Motor neuron (in vitro differentiated cells): ENCODE measurements at regions not wholly inside any gene's neighbourhood (a gene's known extent, or its start where the extent isn't known, plus 50 kb on each side); places are given as distances from the start of the nearest gene placed in this dataset.
A peak's percentile ranks its signal among the peaks of the same experiment; 100 is the strongest.
"Not testable (repeated sequence)": the region's sequence is repeated elsewhere in the genome, so short reads cannot be mapped to it uniquely, and the experiment has no call there.

Experiments
- ATAC-seq, 8 experiments: fragments of 200-7000 bp; cut with Tn5 transposase; replicated peaks in 6 of 8; 2 replicates each; pipeline ENCODE4 v1.8.0; 2021; ENCODE audit warnings: mild to moderate bottlenecking in 8 of 8, moderate library complexity in 8 of 8
- H3K27ac ChIP-seq, 2 donors: fragments of 250-450 bp; sonication (Bioruptor Pico); 2 replicates each; pipeline ENCODE4 v1.9.0; 2021; ENCODE audit warnings: antibody characterized with exemption in 2 of 2, mild to moderate bottlenecking in 2 of 2, moderate library complexity in 1 of 2
- H3K4me1 ChIP-seq, 2 donors: fragments of 250-450 bp; sonication (Bioruptor Pico); replicated peaks in 1 of 2; 2 replicates each; pipeline ENCODE4 v1.6.1; 2021; ENCODE audit warnings: antibody characterized with exemption in 2 of 2, mild to moderate bottlenecking in 2 of 2, moderate library complexity in 1 of 2
- H3K4me3 ChIP-seq, 5 donors: fragments of 250-450 bp; sonication (Bioruptor Pico); 2 replicates each; pipeline ENCODE4 v1.9.0; 2021; ENCODE audit warnings: antibody characterized with exemption in 5 of 5, mild to moderate bottlenecking in 5 of 5, moderate library complexity in 4 of 5
- WGBS, 10 experiments: fragments of 450-650 bp; shearing (Covaris generic); methylation state at CpG; one replicate each; pipeline ENCODE4 v1.0.0; 2022; 5-methylcytosine and 5-hydroxymethylcytosine counted together
- in situ Hi-C, 9 experiments: fragments of 400-800 bp; cut with MboI; loops; one replicate each; pipeline ENCODE4 v1.15.0; 2021; ENCODE audit warnings: low sequenced_read_pairs in 9 of 9, low pct_unique_long_range_greater_than_20kb in 2 of 9; ENCODE audit not compliant: unreplicated experiment in 9 of 9

DNA sequence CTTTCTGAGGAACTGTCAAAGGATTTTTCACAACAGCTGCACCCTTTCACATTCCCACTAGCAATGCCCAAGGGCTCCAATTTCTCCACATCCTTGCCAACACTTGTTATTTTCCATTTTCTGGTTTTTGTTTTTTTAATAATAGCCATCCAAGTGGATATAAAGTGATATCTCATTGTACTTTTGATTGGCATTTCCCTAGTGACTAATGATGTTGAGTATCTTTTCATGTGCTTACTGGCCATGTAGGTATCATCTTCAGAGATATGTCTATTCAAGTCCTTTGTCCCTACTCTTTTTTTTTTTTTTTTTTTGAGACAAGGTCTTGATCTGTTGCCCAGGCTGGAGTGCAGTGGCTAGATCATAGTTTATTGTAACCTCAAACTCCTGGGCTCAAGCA, 115.8 kb upstream of the HAND1 start:
- Histone ChIP-seq H3K27ac (no peak overlapping the region), H3K4me1 (no peaks in the 10 kb centered on the region), H3K4me3 (no peak overlapping the region)
- in situ Hi-C loops, result no loop called here
- ATAC-seq, result no peak

DNA sequence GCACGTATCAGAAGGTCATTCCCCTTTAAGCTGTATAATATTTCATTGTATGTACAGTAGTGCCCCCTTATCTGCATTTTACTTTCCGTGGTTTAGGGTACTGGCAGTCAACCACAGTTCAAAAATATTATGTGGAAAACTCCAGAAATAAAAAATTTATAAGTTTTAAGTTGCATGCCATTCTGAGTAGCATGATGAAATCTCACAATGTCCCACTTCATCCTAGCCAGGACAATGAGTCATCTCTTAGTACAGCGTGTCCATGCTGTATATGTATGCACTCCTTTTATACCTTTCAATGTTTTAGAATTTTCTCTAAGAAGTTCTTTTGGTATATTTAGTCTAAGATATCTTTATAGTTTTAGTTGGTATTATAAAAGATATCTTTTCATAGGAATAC, 115.0 kb upstream of the HAND1 start:
- H3K4me1 ChIP-seq, result no peaks in the 10 kb centered on the region
- WGBS, 10 experiments, result 0 to 80% (median 49%) methylated on average over 1 to 3 of the region's 3 CpGs; no CpG with 5 or more reads in 1 of the 10 experiments
- no peak overlapping the region for H3K27ac ChIP-seq
- no peak overlapping the region for H3K4me3 ChIP-seq
- in situ Hi-C loops, result no loop called here
- ATAC-seq, result peak in 3 of 8 experiments; percentile 54 to 64 (median 59)

DNA sequence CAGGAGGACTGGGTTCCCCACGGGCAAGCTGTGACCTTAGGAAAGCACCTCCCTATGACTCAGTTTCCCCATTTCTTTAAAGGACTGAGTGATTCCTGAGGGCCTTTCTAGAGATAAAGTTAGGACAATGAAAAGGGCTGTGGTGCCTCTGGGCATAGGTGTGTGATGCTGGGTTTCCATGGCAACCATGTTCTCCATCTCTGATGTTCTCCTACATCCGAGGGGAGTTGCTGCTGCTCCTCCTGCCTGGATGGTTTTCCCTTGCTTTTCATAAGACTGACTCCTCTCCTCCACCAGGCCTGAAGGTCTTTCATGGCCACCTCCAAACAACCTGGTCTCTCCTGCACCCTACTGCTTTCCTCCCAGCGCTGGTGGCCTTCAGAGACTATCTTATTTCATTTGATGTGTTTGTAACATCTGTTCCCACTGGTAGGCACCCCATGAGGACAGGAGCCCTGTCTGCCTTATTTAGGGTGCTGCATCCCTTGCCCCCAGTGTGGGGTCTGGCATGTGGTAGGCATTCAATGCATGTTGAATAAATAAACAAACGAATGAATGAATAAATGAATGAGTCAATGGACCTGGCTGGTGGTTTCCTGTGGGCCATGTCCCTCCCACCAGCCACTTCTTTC, 112.2 kb upstream of the HAND1 start:
- Histone ChIP-seq H3K27ac (no peak overlapping the region), H3K4me1 (no peaks in the 10 kb centered on the region), H3K4me3 (no peak overlapping the region)
- ATAC-seq, result no peak
- WGBS, 10 experiments, result 33 to 100% (median 64%) methylated on average over 1 to 3 of the region's 4 CpGs; no CpG with 5 or more reads in 3 of the 10 experiments
- in situ Hi-C loops, result no loop called here

DNA sequence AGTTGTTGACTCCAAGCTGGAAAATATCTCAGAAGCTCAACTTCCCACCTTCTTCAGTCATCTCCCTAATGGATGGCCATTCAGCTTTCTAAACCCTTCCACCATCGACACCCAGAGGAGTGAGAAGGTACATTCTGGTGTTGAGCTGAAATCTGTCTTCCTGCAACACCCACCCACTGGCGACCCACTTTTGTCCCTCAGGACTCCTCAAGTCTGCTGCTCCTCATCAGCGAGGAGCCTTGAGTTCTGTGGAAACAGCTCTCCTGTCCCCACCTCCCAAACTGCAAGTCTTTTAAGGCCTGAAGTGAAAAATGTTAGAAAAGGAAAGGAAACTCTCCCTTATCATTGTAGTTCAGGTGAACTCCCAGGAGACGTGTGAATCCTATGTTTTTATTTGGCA, 111.5 kb upstream of the HAND1 start:
- no peak for ATAC-seq
- in situ Hi-C loops, result no loop called here
- H3K27ac ChIP-seq, result no peak overlapping the region
- no peak overlapping the region for H3K4me3 ChIP-seq
- no peaks in the 10 kb centered on the region for H3K4me1 ChIP-seq
- 29 to 87% (median 66%) methylated on average over 2 to 3 of the region's 4 CpGs; no CpG with 5 or more reads in 5 of the 10 experiments for WGBS, 10 experiments

DNA sequence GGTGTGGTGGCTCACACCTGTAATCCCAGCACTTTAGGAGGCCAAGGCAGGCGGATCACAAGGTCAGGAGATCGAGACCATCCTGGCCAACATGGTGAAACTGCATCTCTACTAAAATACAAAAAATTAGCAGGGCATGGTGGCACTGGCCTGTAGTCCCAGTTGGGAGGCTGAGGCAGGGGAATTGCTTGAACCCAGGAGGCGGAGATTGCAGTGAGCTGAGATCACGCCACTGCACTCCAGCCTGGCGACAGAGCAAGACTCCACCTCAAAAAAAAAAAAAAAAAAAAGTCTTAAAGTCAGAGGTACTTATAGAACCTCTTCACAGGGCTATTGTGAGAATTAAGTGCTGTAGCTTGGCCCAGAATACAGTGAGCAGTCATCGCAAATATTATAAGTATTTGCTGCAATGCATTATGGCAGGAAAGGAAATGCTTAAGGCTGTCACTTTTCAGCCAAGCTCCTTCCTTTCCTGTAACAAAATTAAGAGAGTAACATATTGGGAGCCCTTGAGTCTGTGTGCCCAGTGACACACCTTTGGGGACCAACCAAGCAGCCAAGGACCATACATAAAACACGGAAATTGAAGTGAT, 110.9 kb upstream of the HAND1 start:
- ATAC-seq, H3K4me1 ChIP-seq, H3K27ac ChIP-seq, in situ Hi-C loops, H3K4me3 ChIP-seq: not testable (repeated sequence)
- WGBS, 10 experiments, result 60 to 100% (median 83%) methylated on average over 1 to 6 of the region's 7 CpGs; no CpG with 5 or more reads in 1 of the 10 experiments

DNA sequence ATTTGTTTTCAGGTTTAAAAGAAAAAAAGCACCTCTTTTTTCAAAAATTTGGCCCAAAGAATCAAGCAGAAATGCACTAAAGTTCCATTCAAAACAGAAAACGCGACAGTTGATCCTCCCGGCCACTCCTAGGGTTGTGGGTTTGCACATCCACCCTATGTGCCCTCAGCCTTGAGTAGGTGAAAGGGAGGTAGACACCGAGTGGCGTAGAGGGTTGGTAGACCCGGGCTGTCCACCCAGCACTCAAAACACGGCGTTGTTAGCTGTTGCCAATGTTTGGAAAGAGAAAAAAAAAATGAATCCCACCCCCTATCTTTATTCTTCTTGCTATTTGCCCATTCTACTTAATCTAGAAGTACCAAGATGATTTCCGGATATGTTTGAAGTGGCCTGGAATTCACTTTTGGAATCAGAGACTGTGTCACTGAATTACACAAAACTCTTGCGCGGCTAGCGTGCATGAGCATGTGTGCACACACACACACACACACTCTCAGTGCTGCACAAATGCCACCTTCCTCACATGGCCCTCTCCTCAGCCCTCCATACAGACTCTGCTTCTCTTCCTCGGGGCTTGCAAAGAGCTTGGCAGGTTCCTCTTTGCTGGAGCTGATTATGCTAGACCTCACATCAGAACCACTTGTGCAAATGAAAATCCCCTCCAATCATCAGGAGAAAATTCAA, 110.2 kb upstream of the HAND1 start:
- no peak overlapping the region for H3K27ac ChIP-seq
- WGBS, 10 experiments, result 57 to 92% (median 79%) methylated on average over 2 to 11 of the region's 13 CpGs; no CpG with 5 or more reads in 2 of the 10 experiments
- ATAC-seq, result no peak
- in situ Hi-C loops, result no loop called here
- H3K4me1 ChIP-seq, result no peaks in the 10 kb centered on the region
- H3K4me3 ChIP-seq, result no peak overlapping the region

DNA sequence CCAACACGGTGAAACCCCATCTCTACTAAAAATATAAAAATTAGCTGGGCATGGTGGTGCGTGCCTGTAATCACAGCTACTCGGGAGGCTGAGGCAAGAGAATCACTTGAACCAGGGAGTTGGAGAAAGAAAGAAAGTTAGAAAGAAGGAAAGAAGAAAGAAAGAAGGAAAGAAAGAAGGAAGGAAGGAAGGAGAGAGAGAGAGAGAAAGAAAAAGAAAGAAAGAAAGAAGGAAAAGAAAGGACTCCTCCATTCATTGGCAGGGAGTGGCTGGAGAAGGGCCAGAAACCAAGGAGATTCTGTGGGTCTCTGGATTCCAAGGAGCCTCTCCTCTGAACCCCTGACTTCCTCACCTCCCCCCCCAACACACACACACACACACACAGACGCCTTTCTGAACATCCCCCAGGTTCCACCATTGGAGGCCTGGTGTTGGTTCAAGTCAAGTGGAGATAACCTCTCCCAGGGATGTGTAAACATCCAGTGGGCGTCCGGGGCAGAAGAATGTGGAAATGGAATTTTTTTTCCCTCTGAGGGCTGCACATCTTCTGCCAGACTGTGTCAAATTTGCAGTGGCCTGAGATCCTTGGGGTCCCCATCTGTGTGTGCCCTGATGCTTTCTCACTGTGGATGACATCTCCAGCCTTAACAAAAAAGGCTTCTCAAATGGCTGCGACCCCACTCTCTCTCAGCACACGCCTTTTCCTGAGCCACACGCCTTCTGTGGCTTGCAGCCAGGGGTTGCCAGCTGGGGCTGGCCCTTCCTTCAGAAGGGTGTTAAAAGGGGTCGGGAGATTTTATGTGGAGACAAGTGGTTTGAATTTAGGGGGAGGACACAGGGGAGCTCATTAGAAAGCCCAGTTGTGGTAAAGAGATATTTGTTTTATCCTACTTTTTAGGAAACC, 109.3 kb upstream of the HAND1 start:
- 33 to 90% (median 64%) methylated on average over 2 to 9 of the region's 10 CpGs for WGBS, 10 experiments
- no peaks in the 10 kb centered on the region for H3K4me1 ChIP-seq
- no peak for ATAC-seq
- no peak overlapping the region for H3K27ac ChIP-seq
- no peak overlapping the region for H3K4me3 ChIP-seq
- in situ Hi-C loops, result no loop called here

DNA sequence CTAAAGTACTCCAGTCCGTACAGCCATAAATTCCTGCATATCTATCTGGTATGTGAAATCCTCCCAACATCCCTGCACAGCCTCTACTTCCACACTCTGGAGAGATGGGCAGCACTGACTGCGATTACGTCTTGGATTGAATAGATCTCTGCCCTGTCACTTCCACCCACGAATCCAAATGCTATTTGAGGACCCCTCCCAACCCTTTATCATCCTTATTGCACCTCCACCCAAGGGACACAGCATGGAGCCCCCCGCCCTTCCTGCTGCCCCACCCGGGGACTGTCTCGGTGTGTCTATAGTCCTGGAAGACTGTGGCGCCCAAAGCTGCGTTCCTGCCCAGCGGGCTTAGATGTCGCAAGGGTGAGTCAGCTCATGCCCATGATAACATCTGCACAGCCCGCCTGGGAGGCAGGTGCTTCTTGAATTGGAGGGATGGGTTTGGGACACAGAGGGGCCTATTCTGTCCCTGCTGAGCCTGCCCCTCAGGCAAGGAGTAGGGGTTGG, 105.7 kb upstream of the HAND1 start:
- no peaks in the 10 kb centered on the region for H3K4me1 ChIP-seq
- no peak overlapping the region for H3K4me3 ChIP-seq
- 83% methylated on average over 1 of the region's 12 CpGs; no CpG with 5 or more reads in 9 of the 10 experiments for WGBS, 10 experiments
- peak in 3 of 8 experiments; percentile 89 to 91 (median 90) for ATAC-seq
- H3K27ac ChIP-seq, result no peak overlapping the region
- in situ Hi-C loops, result no loop called here

DNA sequence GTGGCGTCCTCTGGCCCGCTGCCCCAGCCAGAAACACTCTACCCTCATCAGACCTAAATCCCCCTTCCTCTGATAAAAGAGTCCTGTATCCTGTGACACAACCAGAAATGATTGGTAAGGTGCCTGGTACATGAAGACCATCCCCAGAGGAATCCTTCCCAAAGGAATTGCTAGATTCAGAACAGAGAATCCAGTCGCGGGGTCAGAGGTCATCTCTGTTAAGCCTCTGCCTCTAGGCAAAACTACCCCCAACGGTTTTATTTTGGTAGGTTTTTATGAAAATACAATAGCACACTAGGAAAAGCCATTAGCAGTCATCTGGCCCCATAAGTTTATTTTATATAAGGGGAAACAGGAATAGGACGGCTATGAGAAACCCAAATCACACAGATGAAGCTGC, 102.4 kb upstream of the HAND1 start:
- WGBS, 10 experiments, result 17 to 100% (median 60%) methylated on average over 1 to 5 of the region's 6 CpGs; no CpG with 5 or more reads in 3 of the 10 experiments
- in situ Hi-C loops, result no loop called here
- no peak for ATAC-seq
- Histone ChIP-seq H3K4me3 (no peak overlapping the region), H3K4me1 (no peaks in the 10 kb centered on the region), H3K27ac (no peak overlapping the region)

DNA sequence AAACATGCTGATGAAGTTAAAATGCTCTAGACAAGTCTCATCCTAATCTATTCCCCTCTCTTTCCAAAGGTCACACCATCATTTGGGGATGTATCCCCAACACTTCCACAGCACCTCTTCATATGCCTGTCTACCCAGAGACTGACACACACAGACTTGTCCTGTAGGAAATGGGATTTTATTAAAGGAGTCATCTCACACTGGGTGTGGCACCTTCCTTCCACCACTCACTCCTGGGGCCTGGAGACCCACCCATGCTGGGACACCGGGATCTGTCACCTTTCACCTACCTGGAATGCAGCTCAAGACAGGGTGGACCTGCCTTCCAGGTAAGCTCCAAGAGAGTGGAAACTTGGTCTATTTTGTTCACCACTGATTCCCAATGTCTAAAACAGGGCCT, 99.4 kb upstream of the HAND1 start:
- H3K4me3 ChIP-seq, result no peak overlapping the region
- 0% methylated on average over 1 of the region's 1 CpG; no CpG with 5 or more reads in 9 of the 10 experiments for WGBS, 10 experiments
- no peaks in the 10 kb centered on the region for H3K4me1 ChIP-seq
- no peak overlapping the region for H3K27ac ChIP-seq
- peak in 1 of 8 experiments; percentile 40 for ATAC-seq
- in situ Hi-C loops, result no loop called here

DNA sequence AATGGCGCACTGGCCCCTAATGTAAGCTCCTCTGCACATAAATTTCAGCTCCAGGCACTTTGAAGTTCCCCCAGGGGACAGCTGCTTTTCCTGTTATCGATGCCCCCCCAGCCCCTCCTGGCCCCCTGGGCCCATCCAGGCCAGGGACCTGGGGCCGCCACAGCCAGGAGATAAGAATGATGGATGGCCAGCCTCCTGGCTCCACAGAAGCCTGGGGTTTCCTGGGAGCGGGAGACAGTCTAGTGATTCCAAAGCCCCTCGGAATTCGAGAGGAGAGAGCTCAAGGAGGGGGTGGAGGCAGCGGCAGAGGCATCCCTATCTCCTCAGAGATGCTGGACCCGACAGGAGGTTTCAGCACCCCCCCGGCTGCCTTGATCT, 98.4 kb upstream of the HAND1 start:
- Histone ChIP-seq H3K27ac (no peak overlapping the region), H3K4me1 (no peaks in the 10 kb centered on the region), H3K4me3 (no peak overlapping the region)
- ATAC-seq, result no peak
- 20 to 73% (median 33%) methylated on average over 1 to 5 of the region's 9 CpGs; no CpG with 5 or more reads in 5 of the 10 experiments for WGBS, 10 experiments
- in situ Hi-C loops, result no loop called here

DNA sequence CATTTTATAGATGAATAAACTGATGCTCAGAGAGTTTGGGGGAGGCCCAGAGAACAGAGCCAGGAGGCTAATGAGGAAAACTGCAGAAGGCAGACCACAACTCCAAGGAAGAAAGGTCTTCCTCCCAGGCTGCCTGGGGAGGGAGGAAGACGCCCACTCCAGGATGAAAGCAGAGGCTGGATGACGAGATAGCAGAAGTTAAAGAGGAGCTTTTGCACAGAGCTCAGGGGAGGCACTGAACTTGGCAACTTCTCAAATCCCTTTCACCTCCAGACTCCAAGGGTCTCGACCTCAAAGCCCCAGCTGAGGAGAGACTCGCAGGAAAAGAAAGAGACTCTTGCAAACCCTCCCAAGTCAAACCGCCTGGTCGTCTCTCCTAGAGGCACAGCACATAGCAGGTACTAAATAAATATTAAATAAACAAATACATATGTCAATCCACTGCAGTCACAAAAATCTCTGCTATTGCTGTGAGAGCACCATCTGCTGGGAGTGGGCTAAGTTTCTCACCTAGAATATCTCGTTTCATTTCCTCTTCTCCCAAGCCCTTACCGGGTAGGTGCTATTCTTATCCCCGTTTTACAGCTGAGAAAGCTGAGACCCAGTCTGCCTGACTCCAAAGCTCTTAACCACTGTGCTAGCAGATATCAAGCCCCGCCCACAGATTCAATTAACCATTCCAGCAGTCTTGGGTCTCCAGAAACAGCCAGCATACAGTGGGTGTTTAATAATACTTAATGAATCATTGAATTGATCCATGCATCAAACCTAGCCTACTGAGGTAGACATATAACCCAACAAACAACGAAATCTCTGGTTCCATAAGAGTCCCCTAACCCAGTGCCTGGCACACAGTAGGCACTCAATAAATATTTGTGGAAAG, 97.8 kb upstream of the HAND1 start:
- in situ Hi-C loops, result no loop called here
- H3K4me1 ChIP-seq, result no peaks in the 10 kb centered on the region
- no peak overlapping the region for H3K27ac ChIP-seq
- WGBS, 10 experiments, result 0 to 66% (median 44%) methylated on average over 2 to 8 of the region's 11 CpGs; no CpG with 5 or more reads in 1 of the 10 experiments
- peak in 1 of 8 experiments; percentile 24 for ATAC-seq
- H3K4me3 ChIP-seq, result no peak overlapping the region
